Astrocyte of the spinal cord (primary cell): ENCODE measurements at regions not wholly inside any gene's neighbourhood (a gene's known extent, or its start where the extent isn't known, plus 50 kb on each side); places are given as distances from the start of the nearest gene placed in this dataset.

Source experiments
- DNase-seq: peaks from one replicate; pipeline ENCODE4 v3.0.0; 2011; ENCODE audit warnings: low read depth, low spot score
- H3K4me3 ChIP-seq: 2 replicates; pipeline ENCODE4 v1.5.1; 2011; ENCODE audit warnings: low read depth, mild to moderate bottlenecking, low read length, moderate library complexity
- in situ Hi-C: cut with HindIII; loops from 2 replicates; pipeline ENCODE4 v1.10.0; 2017; ENCODE audit warnings: low sequenced_read_pairs
- TF ChIP-seq, protein P1 (sequence below): IDR thresholded peaks from 2 replicates; pipeline ENCODE4 v1.5.1; 2012; ENCODE audit warnings: low read depth, mild to moderate bottlenecking, low read length, inconsistent platforms

- no peak overlapping the region for H3K4me3 ChIP-seq
- in situ Hi-C loops: no loop called here
- DNase-seq: no peak
- TF ChIP-seq, protein P1, sequence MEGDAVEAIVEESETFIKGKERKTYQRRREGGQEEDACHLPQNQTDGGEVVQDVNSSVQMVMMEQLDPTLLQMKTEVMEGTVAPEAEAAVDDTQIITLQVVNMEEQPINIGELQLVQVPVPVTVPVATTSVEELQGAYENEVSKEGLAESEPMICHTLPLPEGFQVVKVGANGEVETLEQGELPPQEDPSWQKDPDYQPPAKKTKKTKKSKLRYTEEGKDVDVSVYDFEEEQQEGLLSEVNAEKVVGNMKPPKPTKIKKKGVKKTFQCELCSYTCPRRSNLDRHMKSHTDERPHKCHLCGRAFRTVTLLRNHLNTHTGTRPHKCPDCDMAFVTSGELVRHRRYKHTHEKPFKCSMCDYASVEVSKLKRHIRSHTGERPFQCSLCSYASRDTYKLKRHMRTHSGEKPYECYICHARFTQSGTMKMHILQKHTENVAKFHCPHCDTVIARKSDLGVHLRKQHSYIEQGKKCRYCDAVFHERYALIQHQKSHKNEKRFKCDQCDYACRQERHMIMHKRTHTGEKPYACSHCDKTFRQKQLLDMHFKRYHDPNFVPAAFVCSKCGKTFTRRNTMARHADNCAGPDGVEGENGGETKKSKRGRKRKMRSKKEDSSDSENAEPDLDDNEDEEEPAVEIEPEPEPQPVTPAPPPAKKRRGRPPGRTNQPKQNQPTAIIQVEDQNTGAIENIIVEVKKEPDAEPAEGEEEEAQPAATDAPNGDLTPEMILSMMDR: no peak
Observed at GRCh38 chr11:134761386-134761785, 349.3 kb upstream of the B3GAT1 start.

- no peak for DNase-seq
- in situ Hi-C loops: no loop called here
- TF ChIP-seq, protein P1: no peak
- no peak overlapping the region for H3K4me3 ChIP-seq
Observed at GRCh38 chr11:134760957-134761356, 348.9 kb upstream of the B3GAT1 start.

GRCh38 chr11:134760299-134760698, 348.3 kb upstream of the B3GAT1 start:
- in situ Hi-C loops: no loop called here
- TF ChIP-seq, protein P1: no peak
- no peak for DNase-seq
- no peak overlapping the region for H3K4me3 ChIP-seq

DNA sequence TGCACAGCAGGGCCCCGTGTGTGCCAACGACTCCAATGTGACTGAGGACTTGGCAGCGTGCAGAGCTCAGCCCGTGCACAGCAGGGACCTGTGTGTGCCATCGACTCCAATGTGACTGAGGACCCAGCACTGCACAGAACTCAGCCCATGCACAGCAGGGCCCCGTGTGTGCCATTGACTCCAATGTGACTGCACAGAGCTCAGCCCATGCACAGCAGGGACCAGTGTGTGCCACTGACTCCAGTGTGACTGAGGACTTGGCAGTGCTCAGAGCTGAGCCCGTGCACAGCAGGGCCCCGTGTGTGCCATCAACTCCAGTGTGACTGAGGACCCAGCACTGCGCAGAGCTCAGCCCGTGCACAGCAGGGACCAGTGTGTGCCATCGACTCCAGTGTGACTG, 347.8 kb upstream of the B3GAT1 start:
- no peak overlapping the region for H3K4me3 ChIP-seq
- TF ChIP-seq, protein P1: no peak
- in situ Hi-C loops: no loop called here
- DNase-seq: no peak

GRCh38 chr11:134759274-134759673, 347.2 kb upstream of the B3GAT1 start:
- DNase-seq: no peak
- in situ Hi-C loops: no loop called here
- H3K4me3 ChIP-seq: no peak overlapping the region
- TF ChIP-seq, protein P1: no peak

DNA sequence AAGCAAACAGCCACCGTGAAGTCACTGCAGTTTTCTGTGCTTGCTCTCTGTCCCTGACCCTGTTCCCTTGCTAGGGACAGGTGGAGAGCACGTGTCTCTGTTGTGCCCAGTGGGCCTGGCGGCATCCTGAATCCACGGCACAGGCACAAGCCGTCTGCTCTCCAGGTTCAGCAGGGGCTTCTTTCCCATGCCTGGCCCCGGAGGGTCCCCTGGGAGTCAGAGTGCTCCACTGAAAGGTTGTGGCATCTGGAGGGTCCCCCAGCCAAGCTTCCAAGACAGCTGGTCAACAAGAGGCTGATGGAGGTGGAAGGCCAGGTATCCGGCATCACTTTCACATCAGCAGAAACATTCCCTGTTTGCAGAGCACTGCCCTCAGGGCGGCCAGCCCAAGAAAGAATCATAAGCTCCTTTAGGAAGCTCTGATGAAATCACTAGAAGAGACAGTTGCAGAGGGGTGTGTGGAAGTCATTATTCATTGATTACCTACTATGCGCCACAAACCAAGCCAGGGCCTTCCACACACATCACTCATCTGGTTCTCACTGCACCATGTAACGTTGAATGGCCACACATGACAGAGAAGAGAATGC, 346.4 kb upstream of the B3GAT1 start:
- no peak for DNase-seq
- TF ChIP-seq, protein P1: no peak
- in situ Hi-C loops: no loop called here

DNA sequence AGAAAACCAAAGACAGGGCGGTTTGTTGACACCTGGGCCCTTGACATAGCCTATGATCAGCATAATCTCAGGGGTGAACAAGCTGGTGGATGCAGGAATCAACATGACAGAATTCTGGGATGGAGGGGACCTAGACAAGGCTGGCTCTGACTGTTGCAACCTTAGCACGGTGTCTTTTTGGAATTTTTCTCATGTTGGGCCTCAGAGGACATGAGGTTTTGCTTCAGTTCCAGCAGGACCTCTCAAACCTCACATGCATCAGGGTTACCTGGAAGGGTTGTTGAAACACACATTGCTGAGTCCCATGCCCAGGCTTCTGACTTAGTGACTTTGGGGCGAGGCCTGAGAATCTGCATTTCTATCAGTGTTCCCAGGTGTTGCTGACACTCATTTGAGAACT, 345.6 kb upstream of the B3GAT1 start:
- in situ Hi-C loops: no loop called here
- DNase-seq: no peak
- TF ChIP-seq, protein P1: no peak
- H3K4me3 ChIP-seq: no peak overlapping the region

More for the DNA sequence above, 346.4 kb upstream of the B3GAT1 start:
- no peak overlapping the region for H3K4me3 ChIP-seq
